Gastrocnemius medialis (tissue), 4 donors: ENCODE measurements at regions not wholly inside any gene's neighbourhood (a gene's known extent, or its start where the extent isn't known, plus 50 kb on each side); places are given as distances from the start of the nearest gene placed in this dataset.

Source experiments
- ATAC-seq, 2 donors: fragments of 150-250 bp; one replicate each; pipeline ENCODE4 v1.9.1; 2016
- DNase-seq, 2 donors: peaks; one replicate each; pipeline ENCODE4 v3.0.0-alpha.2; 2019
- H3K27ac ChIP-seq, 4 donors: fragments of 200-600 bp; sonication (generic); 1 replicate in 1 of 4; 2 replicates in 3 of 4; pipeline ENCODE4 v1.5.1; 2016 to 2018; ENCODE audit warnings: mild to moderate bottlenecking in 2 of 4, moderate library complexity in 1 of 4
- H3K27me3 ChIP-seq, 3 donors: fragments of 200-600 bp; sonication (generic) in 2 of 3; 1 replicate in 1 of 3; 2 replicates in 2 of 3; pipeline versions ENCODE4 v1.5.1 to v1.6.0; 2016 to 2019; ENCODE audit warnings: mild to moderate bottlenecking in 1 of 3, moderate library complexity in 1 of 3
- H3K36me3 ChIP-seq, 2 donors: fragments of 200-600 bp; sonication (generic) in 1 of 2; one replicate each; pipeline ENCODE4 v1.5.1; 2017 to 2018
- H3K4me1 ChIP-seq, 2 donors: fragments of 200-600 bp; sonication (generic) in 1 of 2; one replicate each; pipeline ENCODE4 v1.5.1; 2016 to 2017; ENCODE audit warnings: mild to moderate bottlenecking in 2 of 2
- H3K4me3 ChIP-seq, 4 donors: fragments of 200-600 bp; sonication (generic) in 3 of 4; 1 replicate in 1 of 4; 2 replicates in 3 of 4; pipeline ENCODE4 v1.5.1; 2016 to 2019; ENCODE audit warnings: mild to moderate bottlenecking in 2 of 4
- H3K9me3 ChIP-seq, 3 donors: fragments of 200-600 bp; sonication (generic) in 2 of 3; 1 replicate in 1 of 3; 2 replicates in 2 of 3; pipeline ENCODE4 v1.5.1; 2016 to 2019
- POLR2A ChIP-seq, 2 donors: fragments of 450-650 bp; IDR thresholded peaks; one replicate each; pipeline ENCODE4 v1.6.1; 2017; ENCODE audit warnings: antibody characterized with exemption in 2 of 2, mild to moderate bottlenecking in 2 of 2, moderate library complexity in 2 of 2
- in situ Hi-C, 4 donors: fragments of 200-750 bp; cut with MboI; loops; one replicate each; pipeline versions ENCODE4 v1.15.0 to v1.8.0; 2017; ENCODE audit warnings: low sequenced_read_pairs in 4 of 4
- intact Hi-C: fragments of 100-400 bp; cut with DNase I; formaldehyde crosslinking; loops from one replicate; pipeline ENCODE4 v1.15.1; 2023; ENCODE audit warnings: low total_unique reads
- TF ChIP-seq, protein P1 (sequence below), 5 experiments: fragments of 450-650 bp in 3 of 5; fragments of 200-600 bp in 2 of 5; sonication (generic) in 2 of 5; IDR thresholded peaks in 4 of 5; conservative IDR thresholded peaks in 1 of 5; 1 replicate in 4 of 5; 2 replicates in 1 of 5; pipeline ENCODE4 v1.5.1; 2016 to 2019; ENCODE audit warnings: antibody characterized with exemption in 5 of 5, mild to moderate bottlenecking in 3 of 5, moderate library complexity in 3 of 5

DNA sequence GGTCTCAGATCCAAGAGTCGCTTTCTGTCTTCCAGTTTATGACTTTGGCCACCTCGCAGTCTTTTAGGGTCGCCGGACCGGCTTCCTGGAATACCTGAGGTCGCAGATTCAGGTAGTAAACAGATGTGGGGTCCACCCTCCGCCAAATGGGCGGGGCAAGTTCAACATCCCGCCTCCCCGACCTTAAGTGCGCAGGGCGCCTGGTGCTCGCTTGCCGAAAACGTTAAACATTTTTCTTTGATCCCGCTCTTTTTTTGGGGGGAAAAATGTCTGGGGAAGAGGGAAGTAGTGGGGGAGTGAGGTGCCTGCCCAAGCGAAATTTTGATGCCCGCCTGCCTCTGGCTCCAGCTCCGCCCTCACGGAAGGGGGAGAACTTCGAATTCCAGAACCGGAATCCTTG, 73.9 kb upstream of the TBX5 start:
- Histone ChIP-seq H3K4me1 (peaks cover 0 to 2% of the 10 kb centered on the region in 2 donors), H3K4me3 (peak overlapping the region in 2 of 4 donors; percentile 4 to 18), H3K36me3 (no peaks in the 10 kb centered on the region), H3K27me3 (peaks cover 47 to 54% (median 47%) of the 10 kb centered on the region in 3 donors), H3K9me3 (no peaks in the 10 kb centered on the region), H3K27ac (no peak overlapping the region)
- no peak for DNase-seq
- TF ChIP-seq, protein P1, sequence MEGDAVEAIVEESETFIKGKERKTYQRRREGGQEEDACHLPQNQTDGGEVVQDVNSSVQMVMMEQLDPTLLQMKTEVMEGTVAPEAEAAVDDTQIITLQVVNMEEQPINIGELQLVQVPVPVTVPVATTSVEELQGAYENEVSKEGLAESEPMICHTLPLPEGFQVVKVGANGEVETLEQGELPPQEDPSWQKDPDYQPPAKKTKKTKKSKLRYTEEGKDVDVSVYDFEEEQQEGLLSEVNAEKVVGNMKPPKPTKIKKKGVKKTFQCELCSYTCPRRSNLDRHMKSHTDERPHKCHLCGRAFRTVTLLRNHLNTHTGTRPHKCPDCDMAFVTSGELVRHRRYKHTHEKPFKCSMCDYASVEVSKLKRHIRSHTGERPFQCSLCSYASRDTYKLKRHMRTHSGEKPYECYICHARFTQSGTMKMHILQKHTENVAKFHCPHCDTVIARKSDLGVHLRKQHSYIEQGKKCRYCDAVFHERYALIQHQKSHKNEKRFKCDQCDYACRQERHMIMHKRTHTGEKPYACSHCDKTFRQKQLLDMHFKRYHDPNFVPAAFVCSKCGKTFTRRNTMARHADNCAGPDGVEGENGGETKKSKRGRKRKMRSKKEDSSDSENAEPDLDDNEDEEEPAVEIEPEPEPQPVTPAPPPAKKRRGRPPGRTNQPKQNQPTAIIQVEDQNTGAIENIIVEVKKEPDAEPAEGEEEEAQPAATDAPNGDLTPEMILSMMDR (IDR thresholded peaks at IDR 0.05 in 4 of 5, conservative IDR thresholded peaks at IDR 0.05 in 1 of 5) = no peak
- TF ChIP-seq POLR2A (IDR thresholded peaks at IDR 0.05) = no peak
- in situ Hi-C loops (no loop called here), intact Hi-C loops (no loop called here)
- ATAC-seq = no peak

- H3K4me3 ChIP-seq = no peak overlapping the region
- H3K36me3 ChIP-seq = no peaks in the 10 kb centered on the region
- intact Hi-C loops = no loop called here
- H3K9me3 ChIP-seq = no peaks in the 10 kb centered on the region
- in situ Hi-C loops = no loop called here
- peaks cover 0 to 2% of the 10 kb centered on the region in 2 donors for H3K4me1 ChIP-seq
- ATAC-seq (no peak), DNase-seq (no peak)
- no peak overlapping the region for H3K27ac ChIP-seq
- TF ChIP-seq, protein P1 (IDR thresholded peaks at IDR 0.05 in 4 of 5, conservative IDR thresholded peaks at IDR 0.05 in 1 of 5) = no peak
- no peak for TF ChIP-seq POLR2A (IDR thresholded peaks at IDR 0.05)
- peaks cover 47 to 54% (median 47%) of the 10 kb centered on the region in 3 donors for H3K27me3 ChIP-seq
These were observed 72.9 kb upstream of the TBX5 start for GRCh38 chr12:114478865-114479264.

- no peak for ATAC-seq
- TF ChIP-seq POLR2A (IDR thresholded peaks at IDR 0.05) = no peak
- TF ChIP-seq, protein P1 (IDR thresholded peaks at IDR 0.05 in 4 of 5, conservative IDR thresholded peaks at IDR 0.05 in 1 of 5) = no peak
- Histone ChIP-seq H3K9me3 (no peaks in the 10 kb centered on the region), H3K27ac (no peak overlapping the region), H3K36me3 (no peaks in the 10 kb centered on the region), H3K27me3 (peaks cover 46 to 54% (median 47%) of the 10 kb centered on the region in 3 donors), H3K4me1 (peaks cover 0 to 2% of the 10 kb centered on the region in 2 donors), H3K4me3 (no peak overlapping the region)
- DNase-seq = no peak
- in situ Hi-C loops (no loop called here), intact Hi-C loops (no loop called here)
These were observed 72.0 kb upstream of the TBX5 start for GRCh38 chr12:114477989-114478395.

DNA sequence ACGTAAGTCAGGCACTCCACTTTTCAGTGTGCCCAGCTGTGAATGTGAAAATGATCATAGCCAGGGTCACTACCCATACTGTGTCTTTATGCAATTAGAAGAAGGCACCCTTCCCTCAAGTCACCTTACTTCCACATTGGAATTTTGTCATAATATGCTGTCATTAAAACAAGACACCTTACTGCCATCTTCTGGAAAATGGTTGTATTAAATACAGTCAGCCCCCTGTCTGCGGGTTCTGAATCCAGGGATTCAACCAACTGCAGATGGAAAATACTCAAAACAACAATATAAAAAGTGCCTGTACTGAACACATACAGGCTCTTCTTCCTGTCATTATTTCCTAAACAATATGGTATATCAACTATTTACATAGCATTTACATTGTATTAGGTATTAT, 70.2 kb upstream of the TBX5 start:
- in situ Hi-C loops (no loop called here), intact Hi-C loops (no loop called here)
- DNase-seq (no peak), ATAC-seq (no peak)
- Histone ChIP-seq H3K36me3 (no peaks in the 10 kb centered on the region), H3K27me3 (peaks cover 33 to 46% (median 33%) of the 10 kb centered on the region in 3 donors), H3K27ac (no peak overlapping the region), H3K4me3 (no peak overlapping the region), H3K9me3 (no peaks in the 10 kb centered on the region), H3K4me1 (peaks cover 0 to 2% of the 10 kb centered on the region in 2 donors)
- TF ChIP-seq POLR2A (IDR thresholded peaks at IDR 0.05) = no peak
- TF ChIP-seq, protein P1 (IDR thresholded peaks at IDR 0.05 in 4 of 5, conservative IDR thresholded peaks at IDR 0.05 in 1 of 5) = no peak

GRCh38 chr12:114473717-114474116, 67.8 kb upstream of the TBX5 start:
- H3K4me3 ChIP-seq = no peak overlapping the region
- DNase-seq (no peak), ATAC-seq (no peak)
- peaks cover 8 to 23% (median 9%) of the 10 kb centered on the region in 3 donors for H3K27me3 ChIP-seq
- no peaks in the 10 kb centered on the region for H3K9me3 ChIP-seq
- intact Hi-C loops (no loop called here), in situ Hi-C loops (no loop called here)
- H3K4me1 ChIP-seq = no peaks in the 10 kb centered on the region
- no peak for TF ChIP-seq POLR2A (IDR thresholded peaks at IDR 0.05)
- TF ChIP-seq, protein P1 (IDR thresholded peaks at IDR 0.05 in 4 of 5, conservative IDR thresholded peaks at IDR 0.05 in 1 of 5) = no peak
- no peaks in the 10 kb centered on the region for H3K36me3 ChIP-seq
- no peak overlapping the region for H3K27ac ChIP-seq
